Cardiac septum (tissue), 1 donor: ENCODE measurements at regions not wholly inside any gene's neighbourhood (a gene's known extent, or its start where the extent isn't known, plus 50 kb on each side); places are given as distances from the start of the nearest gene placed in this dataset.

Experiments used
- DNase-seq: peaks from one replicate; pipeline ENCODE4 v3.0.0-alpha.2; 2020; ENCODE audit warnings: low spot score
- intact Hi-C: fragments of 100-400 bp; cut with DNase I; formaldehyde crosslinking; loops from one replicate; pipeline ENCODE4 v1.14.0; 2022
- donor health status: DM: no; HTN: no; CAD: no.

GRCh38 chr1:94736549-94736948 is 83.6 kb upstream of the SLC44A3 start:
- DNase-seq: no peak
- intact Hi-C loops: loop anchor here (5.0 kb wide), 2 partner anchors 66 to 194 kb away; partner anchors contain the start of gene F3

- intact Hi-C loops: loop anchor here (5.0 kb wide), 2 partner anchors 66 to 194 kb away; partner anchors contain the start of gene F3
- DNase-seq: no peak
Observed at GRCh38 chr1:94736073-94736472, 84.1 kb upstream of the SLC44A3 start.

- DNase-seq: no peak
- intact Hi-C loops: loop anchor here (5.0 kb wide), 2 partner anchors 67 to 193 kb away; partner anchors contain the start of gene F3
Observed at GRCh38 chr1:94734963-94735901, 84.9 kb upstream of the SLC44A3 start.

- DNase-seq: no peak
- intact Hi-C loops: no loop called here
Observed at GRCh38 chr1:94731891-94732290, 88.3 kb upstream of the SLC44A3 start.

GRCh38 chr1:94730450-94730849 is 89.7 kb upstream of the SLC44A3 start:
- intact Hi-C loops: no loop called here

GRCh38 chr1:94729267-94729666 is 90.9 kb upstream of the SLC44A3 start:
- DNase-seq: no peak
- intact Hi-C loops: no loop called here

More at GRCh38 chr1:94730450-94730849, 89.7 kb upstream of the SLC44A3 start:
- no peak for DNase-seq

- DNase-seq: no peak
- intact Hi-C loops: no loop called here
Observed at GRCh38 chr1:94727846-94728715, 92.1 kb upstream of the SLC44A3 start.

- intact Hi-C loops: no loop called here
- no peak for DNase-seq
Observed at GRCh38 chr1:94726981-94727685, 93.0 kb upstream of the SLC44A3 start.

- intact Hi-C loops: no loop called here
- no peak for DNase-seq
Observed at GRCh38 chr1:94725566-94725965, 94.6 kb upstream of the SLC44A3 start.

- intact Hi-C loops: no loop called here
- no peak for DNase-seq
Observed at GRCh38 chr1:94723894-94724293, 96.3 kb upstream of the SLC44A3 start.

- no peak for DNase-seq
- intact Hi-C loops: no loop called here
Observed at GRCh38 chr1:94723463-94723862, 96.7 kb upstream of the SLC44A3 start.

- intact Hi-C loops: no loop called here
- no peak for DNase-seq
Observed at GRCh38 chr1:94722181-94722580, 98.0 kb upstream of the SLC44A3 start.

- intact Hi-C loops: no loop called here
- peak; percentile 78 for DNase-seq
Observed at GRCh38 chr1:94721240-94721639, 98.9 kb upstream of the SLC44A3 start.

- intact Hi-C loops: no loop called here
- DNase-seq: peak; percentile 81
Observed at GRCh38 chr1:94719926-94720793, 100.0 kb upstream of the SLC44A3 start.

GRCh38 chr1:94716965-94717364 is 103.2 kb upstream of the SLC44A3 start:
- intact Hi-C loops: no loop called here
- no peak for DNase-seq

GRCh38 chr1:94715321-94715720 is 104.8 kb upstream of the SLC44A3 start:
- intact Hi-C loops: no loop called here
- no peak for DNase-seq

- intact Hi-C loops: no loop called here
- no peak for DNase-seq
Observed at GRCh38 chr1:94714552-94714951, 105.6 kb upstream of the SLC44A3 start.

- intact Hi-C loops: no loop called here
- DNase-seq: no peak
Observed at GRCh38 chr1:94714152-94714551, 106.0 kb upstream of the SLC44A3 start.
